ACC112 (cell line): ENCODE measurements at regions not wholly inside any gene's neighbourhood (a gene's known extent, or its start where the extent isn't known, plus 50 kb on each side); places are given as distances from the start of the nearest gene placed in this dataset.

Experiments
- H2AFZ ChIP-seq: fragments of 200-600 bp; sonication (generic); one replicate; pipeline ENCODE4 v1.6.0; 2017; ENCODE audit warnings: antibody characterized with exemption, low read length; ENCODE audit not compliant: unreplicated experiment
- H3K27ac ChIP-seq: fragments of 200-600 bp; sonication (generic); 2 replicates; pipeline ENCODE4 v1.5.1; 2014; ENCODE audit warnings: low read depth, mild to moderate bottlenecking, antibody characterized with exemption, low read length, moderate library complexity
- H3K27me3 ChIP-seq: fragments of 200-600 bp; sonication (generic); 2 replicates; pipeline ENCODE4 v1.6.1; 2014; ENCODE audit warnings: mild to moderate bottlenecking, antibody characterized with exemption, low read length, moderate library complexity, mixed read lengths; ENCODE audit not compliant: insufficient read depth
- H3K36me3 ChIP-seq: fragments of 200-600 bp; sonication (generic); 2 replicates; pipeline ENCODE4 v1.6.1; 2016; ENCODE audit warnings: mild to moderate bottlenecking, antibody characterized with exemption, low read length, moderate library complexity, mixed read lengths; ENCODE audit not compliant: insufficient read depth
- H3K4me1 ChIP-seq: fragments of 200-600 bp; sonication (generic); one replicate; pipeline ENCODE4 v1.6.1; 2016; ENCODE audit warnings: low read length, mixed read lengths; ENCODE audit not compliant: insufficient read depth, unreplicated experiment, control insufficient read depth
- H3K4me3 ChIP-seq: fragments of 200-600 bp; sonication (generic); 2 replicates; pipeline ENCODE4 v1.5.1; 2014; ENCODE audit warnings: mild to moderate bottlenecking, low read depth, low read length
- H3K79me2 ChIP-seq: fragments of 200-600 bp; sonication (generic); one replicate; pipeline ENCODE4 v1.6.0; 2016; ENCODE audit warnings: low read length; ENCODE audit not compliant: control insufficient read depth, unreplicated experiment, insufficient read depth

DNA sequence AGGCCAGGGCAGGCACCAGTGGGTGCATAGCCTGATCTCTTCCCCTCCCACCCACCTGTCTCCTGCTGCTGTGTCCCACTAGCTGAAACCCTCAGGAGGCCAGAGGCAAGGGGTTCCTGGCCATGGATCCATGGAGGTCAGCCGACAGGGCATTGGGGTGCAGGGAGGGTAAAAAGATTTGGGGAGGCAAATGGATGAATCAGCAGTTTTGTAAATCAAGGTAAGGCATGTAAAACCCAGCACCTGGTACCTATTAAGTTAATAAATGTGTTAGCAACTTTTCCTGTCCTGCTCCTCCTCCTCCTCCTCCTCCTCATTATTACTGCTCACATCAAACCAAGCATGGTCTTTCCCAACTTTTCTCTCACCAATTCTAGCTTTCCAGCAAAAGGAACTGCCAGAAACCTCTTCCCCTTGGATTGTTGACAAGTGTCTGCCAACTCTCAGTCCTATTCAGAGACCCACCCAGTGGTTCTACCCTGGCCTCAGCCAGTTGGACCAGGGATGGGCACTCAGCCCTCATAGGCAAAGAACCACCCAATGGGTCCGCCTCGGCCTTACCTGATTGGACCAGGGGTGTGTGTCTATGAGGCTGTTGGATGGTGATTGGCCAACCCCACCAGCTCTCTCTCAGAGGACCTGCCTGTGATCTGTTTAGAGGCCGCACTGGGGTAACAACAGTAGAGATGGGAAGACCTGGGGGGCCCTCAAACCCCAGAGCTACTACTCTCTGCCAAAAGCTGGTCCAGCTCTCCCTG, 155.7 kb upstream of the GSC start:
- H3K27me3 ChIP-seq, result peaks cover under 1% of the 10 kb centered on the region; the same call in 1 of the 2 replicates
- H3K4me1 ChIP-seq, result no peaks in the 10 kb centered on the region
- no peaks in the 10 kb centered on the region for H3K79me2 ChIP-seq
- no peak overlapping the region for H3K4me3 ChIP-seq
- no peaks in the 10 kb centered on the region for H3K36me3 ChIP-seq
- H3K27ac ChIP-seq, result no peak overlapping the region
- no peak overlapping the region for H2AFZ ChIP-seq

DNA sequence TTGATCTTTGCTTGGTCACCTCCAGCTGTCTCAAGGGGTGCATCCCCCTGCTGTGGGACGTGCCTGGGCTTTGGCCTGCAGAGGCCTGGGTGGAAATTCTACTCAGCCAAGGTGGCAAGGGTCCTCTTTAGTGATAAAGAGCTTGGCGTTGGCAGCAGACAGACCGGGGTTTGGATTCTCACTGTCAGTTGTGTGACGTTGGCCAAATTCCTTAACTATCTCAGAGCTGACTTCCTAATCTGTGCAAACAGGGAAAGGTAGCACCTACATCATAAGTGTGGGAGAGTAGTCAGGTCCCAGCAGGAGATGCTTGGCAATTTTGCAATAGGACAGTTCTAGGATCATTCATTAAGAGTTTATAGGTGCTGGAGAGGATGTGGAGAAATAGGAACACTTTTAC, 154.3 kb upstream of the GSC start:
- Histone ChIP-seq H3K79me2 (no peaks in the 10 kb centered on the region), H2AFZ (no peak overlapping the region), H3K27me3 (peaks cover 8% of the 10 kb centered on the region), H3K4me1 (no peaks in the 10 kb centered on the region), H3K36me3 (no peaks in the 10 kb centered on the region), H3K27ac (no peak overlapping the region), H3K4me3 (no peak overlapping the region)

DNA sequence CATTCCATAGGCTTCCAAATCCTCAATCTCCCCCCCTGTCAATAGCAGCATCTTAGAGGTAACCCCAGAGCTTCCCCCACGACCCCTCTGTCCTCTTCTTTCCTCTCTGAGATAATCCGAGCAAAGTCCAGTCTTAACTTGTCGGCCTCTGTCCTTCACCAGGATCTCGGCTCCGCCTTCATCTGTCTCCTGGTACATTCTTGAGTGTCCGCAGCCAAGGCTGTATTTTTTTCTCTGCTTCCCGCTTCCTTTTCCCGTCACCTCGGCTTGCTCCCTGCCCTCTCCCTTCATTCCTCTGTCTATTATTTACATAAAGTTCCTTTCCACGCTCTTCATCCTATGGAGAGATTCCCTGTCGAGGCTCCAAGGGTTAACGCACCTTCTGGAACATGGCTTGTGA, 153.9 kb upstream of the GSC start:
- H3K36me3 ChIP-seq, result no peaks in the 10 kb centered on the region
- H3K27me3 ChIP-seq, result peaks cover 8% of the 10 kb centered on the region
- H3K79me2 ChIP-seq, result no peaks in the 10 kb centered on the region
- H3K4me1 ChIP-seq, result no peaks in the 10 kb centered on the region
- H2AFZ ChIP-seq, result no peak overlapping the region
- no peak overlapping the region for H3K27ac ChIP-seq
- no peak overlapping the region for H3K4me3 ChIP-seq

DNA sequence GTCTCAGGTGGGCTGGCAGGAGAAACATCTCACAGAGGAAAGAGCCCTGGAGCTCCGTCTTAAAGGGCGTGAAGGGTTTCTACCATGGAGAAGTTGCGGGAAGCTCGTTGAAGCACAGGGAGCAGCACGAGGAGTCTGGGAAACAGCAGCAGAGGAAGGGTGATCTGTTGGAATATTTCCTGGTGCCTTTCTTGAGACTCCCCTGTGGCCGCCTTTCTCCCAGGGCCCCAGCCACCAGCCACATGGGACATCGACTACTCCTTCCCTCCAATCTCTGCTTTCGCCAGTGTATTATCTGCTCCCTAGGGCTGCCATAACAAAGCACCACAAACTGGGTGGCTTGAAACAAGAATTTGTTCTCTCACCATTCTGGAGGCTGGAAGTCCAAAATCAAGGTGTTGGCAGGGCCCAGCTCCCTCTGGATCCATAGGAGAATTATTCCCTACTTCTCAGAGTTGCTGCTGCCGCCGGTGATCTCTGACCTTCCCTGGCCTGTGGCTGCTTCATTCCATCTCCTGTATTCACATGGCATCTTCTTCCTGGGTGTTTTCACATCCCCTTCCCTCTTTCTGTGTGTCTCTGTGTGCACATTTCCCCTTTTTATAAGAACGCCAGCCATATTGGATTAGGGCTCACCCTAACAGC, 152.8 kb upstream of the GSC start:
- no peak overlapping the region for H3K4me3 ChIP-seq
- H3K27ac ChIP-seq, result no peak overlapping the region
- no peaks in the 10 kb centered on the region for H3K36me3 ChIP-seq
- H3K79me2 ChIP-seq, result no peaks in the 10 kb centered on the region
- no peak overlapping the region for H2AFZ ChIP-seq
- H3K27me3 ChIP-seq, result peaks cover 8% of the 10 kb centered on the region
- H3K4me1 ChIP-seq, result no peaks in the 10 kb centered on the region

DNA sequence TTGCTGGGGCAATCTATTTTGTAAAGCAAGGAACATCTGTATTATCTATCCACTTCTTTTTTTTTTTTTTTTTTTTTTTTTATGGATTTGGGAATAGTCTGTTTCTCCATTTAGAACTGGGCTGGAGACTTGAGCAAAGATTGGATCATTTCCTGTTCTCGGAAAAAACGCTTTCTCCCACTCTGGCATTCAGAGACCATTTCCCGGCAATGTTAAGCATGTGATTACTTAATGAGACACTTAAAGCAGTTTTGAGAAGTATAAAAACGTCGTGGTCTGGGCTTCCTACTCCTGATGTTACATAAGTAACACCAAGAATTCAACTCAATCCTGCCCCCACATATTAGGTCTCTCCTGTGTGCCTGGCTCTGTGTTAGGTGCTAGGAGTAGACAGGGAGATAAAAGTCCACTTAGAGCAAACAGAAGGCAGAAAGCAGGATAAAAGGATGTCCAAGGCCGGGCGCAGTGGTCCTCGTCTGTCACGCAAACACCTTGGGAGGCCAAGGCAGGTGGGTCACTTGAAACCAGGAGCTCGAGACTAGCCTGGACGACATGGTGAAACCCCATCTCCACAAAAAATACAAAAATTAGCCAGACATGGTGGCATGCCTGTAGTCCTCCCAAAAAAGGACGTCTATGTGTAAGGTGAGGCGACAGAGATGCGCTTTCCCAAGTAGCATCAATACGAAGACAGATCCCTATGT, 152.1 kb upstream of the GSC start:
- H2AFZ ChIP-seq, result no peak overlapping the region
- H3K36me3 ChIP-seq, result no peaks in the 10 kb centered on the region
- H3K4me1 ChIP-seq, result no peaks in the 10 kb centered on the region
- peaks cover 10% of the 10 kb centered on the region for H3K27me3 ChIP-seq
- H3K27ac ChIP-seq, result no peak overlapping the region
- H3K79me2 ChIP-seq, result no peaks in the 10 kb centered on the region
- no peak overlapping the region for H3K4me3 ChIP-seq

DNA sequence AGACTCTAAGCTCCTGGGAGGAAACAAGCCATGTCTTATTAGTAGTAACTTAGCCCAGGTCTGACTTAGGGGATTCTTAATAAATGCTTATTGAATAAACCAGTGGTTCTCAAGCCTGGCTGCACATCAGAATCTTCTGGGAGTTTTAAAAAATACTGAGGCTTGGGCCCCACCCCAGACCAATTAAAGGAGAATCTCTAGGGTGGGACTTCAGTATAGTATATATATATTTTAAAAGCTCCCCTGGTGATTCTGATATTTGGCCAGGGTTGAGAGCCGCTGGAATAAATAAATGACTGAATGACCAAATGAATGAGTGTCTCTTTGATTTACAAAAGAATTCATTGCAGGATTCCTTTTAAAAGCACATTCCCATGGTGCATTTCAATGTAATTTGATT, 151.5 kb upstream of the GSC start:
- Histone ChIP-seq H3K36me3 (no peaks in the 10 kb centered on the region), H3K4me3 (no peak overlapping the region), H3K27me3 (peaks cover 16% of the 10 kb centered on the region), H3K4me1 (no peaks in the 10 kb centered on the region), H3K79me2 (no peaks in the 10 kb centered on the region), H3K27ac (no peak overlapping the region), H2AFZ (no peak overlapping the region)

DNA sequence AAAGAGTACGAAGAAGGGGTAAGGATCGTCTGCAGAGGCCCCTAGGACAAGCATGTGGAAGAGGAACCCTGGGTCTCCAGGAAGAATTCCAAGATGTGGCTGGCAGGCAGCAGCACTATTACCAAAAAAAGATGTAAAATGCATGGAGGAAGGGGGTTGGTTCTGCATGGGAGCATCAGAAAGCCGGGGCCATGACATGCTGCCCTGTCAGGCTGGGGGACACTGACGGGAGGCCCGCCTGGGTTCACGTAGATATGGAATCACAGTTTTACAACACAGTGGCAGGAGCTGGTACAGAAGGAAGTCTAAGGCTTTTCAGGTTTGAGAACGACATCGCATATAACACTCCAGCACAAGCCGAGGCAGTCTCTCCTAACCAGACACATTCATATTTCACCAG, 150.0 kb upstream of the GSC start:
- H3K27ac ChIP-seq, result no peak overlapping the region
- no peaks in the 10 kb centered on the region for H3K36me3 ChIP-seq
- no peaks in the 10 kb centered on the region for H3K79me2 ChIP-seq
- H3K4me1 ChIP-seq, result no peaks in the 10 kb centered on the region
- no peak overlapping the region for H3K4me3 ChIP-seq
- no peak overlapping the region for H2AFZ ChIP-seq
- peaks cover 20% of the 10 kb centered on the region for H3K27me3 ChIP-seq

DNA sequence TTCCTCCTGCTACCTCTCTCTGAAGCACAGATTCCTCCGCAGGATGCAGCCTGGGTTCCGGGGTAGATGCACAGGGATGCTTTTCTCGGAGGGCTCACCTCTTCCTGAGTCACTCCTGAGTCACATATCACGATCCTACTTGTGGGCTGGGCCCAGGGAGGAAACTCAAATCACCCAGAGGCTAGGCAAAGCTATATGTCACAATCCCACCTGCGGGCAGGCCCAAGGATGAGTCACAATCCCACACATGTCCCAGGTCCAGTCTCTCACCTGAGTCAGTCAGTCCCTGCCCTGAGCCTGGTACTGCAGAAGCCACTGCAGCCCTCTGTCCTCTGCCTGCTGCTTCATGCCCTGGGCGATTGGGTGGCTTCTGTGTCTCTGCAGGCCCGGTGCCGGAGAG, 149.0 kb upstream of the GSC start:
- no peaks in the 10 kb centered on the region for H3K4me1 ChIP-seq
- H3K79me2 ChIP-seq, result no peaks in the 10 kb centered on the region
- H2AFZ ChIP-seq, result no peak overlapping the region
- no peak overlapping the region for H3K27ac ChIP-seq
- H3K4me3 ChIP-seq, result no peak overlapping the region
- H3K27me3 ChIP-seq, result peaks cover 21% of the 10 kb centered on the region
- no peaks in the 10 kb centered on the region for H3K36me3 ChIP-seq

DNA sequence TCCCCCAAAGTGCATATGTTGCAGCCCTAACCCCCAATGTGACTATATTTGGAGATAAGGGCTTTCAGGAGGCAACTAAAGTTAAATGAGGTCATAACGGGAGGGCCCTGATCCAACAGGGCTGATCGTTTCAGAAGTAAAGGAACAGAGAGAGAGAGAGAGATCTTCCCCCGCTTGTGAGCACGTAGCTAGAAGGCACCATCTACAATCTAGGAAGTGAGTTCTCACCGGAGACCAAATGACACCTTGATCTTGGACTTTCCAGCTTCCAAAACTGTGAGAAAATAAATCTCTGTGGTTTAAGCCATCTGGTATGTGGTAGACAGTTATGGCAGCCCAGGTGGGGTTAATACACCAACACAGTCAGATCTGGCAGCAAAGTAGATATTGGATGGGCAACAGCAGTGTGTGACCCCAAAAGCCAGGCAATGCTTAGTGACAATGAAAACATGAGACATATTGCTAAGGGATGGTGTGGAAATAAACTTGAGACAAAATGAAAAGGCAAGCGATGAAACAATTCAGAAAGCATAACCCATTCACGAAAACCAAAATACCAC, 147.2 kb upstream of the GSC start:
- H3K4me3 ChIP-seq, result no peak overlapping the region

DNA sequence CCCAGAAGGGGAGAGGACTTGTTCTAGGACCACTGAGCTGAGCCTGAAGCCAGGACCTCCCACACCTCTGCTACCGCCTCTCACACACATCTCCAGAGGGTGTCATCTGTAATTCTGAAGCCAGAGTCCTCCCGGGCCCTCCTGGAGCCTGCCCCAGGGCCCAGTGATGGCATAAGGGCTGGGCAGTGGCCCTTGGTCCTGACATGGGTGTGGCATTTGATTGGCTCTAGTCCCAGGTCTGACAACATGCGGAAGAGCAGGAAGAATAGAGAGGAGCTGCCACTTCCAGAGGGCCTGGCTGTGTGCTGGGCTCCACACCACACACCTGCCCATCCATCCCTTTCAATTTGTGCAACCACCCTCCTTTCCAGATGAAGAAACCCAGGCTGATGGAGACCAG, 144.3 kb upstream of the GSC start:
- H3K36me3 ChIP-seq, result no peaks in the 10 kb centered on the region
- H3K4me3 ChIP-seq, result no peak overlapping the region
- H3K79me2 ChIP-seq, result no peaks in the 10 kb centered on the region
- H3K4me1 ChIP-seq, result no peaks in the 10 kb centered on the region
- H2AFZ ChIP-seq, result no peak overlapping the region
- H3K27me3 ChIP-seq, result peaks cover 44% of the 10 kb centered on the region
- no peak overlapping the region for H3K27ac ChIP-seq

More for the DNA sequence above, 147.2 kb upstream of the GSC start:
- Histone ChIP-seq H3K27ac (no peak overlapping the region), H3K27me3 (peaks cover 27% of the 10 kb centered on the region), H2AFZ (no peak overlapping the region), H3K79me2 (no peaks in the 10 kb centered on the region), H3K4me1 (no peaks in the 10 kb centered on the region), H3K36me3 (no peaks in the 10 kb centered on the region)
